ENCODE measurements at regions not wholly inside any gene's neighbourhood (a gene's known extent, or its start where the extent isn't known, plus 50 kb on each side); places are given as distances from the start of the nearest gene placed in this dataset.

DNA sequence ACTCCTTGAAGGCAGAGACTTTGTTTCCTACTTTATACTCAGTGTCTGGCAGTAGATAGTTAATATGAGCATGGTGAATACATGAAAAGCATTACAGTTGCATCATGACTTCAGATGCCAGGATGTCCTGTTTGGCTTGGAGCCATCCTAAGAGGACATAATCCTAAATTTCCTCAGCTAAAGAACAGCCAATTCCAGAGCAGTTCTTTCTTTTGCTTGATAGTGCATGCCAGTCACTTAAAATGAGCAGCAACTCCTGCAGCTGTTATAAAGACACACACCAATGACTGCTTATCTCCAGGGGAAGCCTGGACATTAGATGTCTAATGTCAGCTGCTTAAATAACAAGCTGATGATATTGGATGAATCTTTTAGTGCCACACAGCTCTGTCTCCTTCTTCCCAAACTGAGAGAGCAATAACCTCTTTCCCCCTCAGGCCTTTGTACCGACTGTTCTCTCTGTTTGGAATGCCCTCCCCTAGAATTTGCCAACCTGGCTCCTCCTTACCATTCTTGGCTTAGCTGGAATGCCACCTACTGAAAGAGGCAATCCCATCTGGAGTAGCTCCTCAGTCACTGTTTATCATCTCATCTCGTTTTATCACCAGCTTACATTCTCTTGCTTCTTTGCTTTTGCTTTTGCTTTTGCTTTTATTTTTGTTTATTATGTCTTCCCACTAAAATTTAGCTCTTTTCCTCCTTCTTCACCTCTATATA is 100.8 kb upstream of the USP38 start:
- DNase-seq, result no peak

DNA sequence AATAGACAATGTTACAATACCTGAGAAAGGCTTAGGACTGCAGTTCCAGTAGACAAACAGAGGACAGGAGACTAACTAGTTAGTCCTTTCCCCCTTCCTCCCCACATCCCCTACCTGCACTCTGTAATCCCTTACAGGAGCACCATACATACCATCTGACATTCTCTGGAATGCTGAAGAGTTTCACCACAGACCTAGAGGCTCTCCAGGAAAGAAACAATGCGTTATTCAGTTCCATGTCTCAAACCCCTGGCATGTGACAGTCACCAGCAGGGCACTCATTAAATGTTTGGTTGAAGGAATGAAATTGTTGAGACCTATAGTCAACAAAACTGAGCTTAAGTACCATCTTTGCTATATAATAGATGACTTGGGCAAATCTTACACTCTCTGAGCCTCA is 100.2 kb upstream of the USP38 start:
- DNase-seq, result no peak

DNA sequence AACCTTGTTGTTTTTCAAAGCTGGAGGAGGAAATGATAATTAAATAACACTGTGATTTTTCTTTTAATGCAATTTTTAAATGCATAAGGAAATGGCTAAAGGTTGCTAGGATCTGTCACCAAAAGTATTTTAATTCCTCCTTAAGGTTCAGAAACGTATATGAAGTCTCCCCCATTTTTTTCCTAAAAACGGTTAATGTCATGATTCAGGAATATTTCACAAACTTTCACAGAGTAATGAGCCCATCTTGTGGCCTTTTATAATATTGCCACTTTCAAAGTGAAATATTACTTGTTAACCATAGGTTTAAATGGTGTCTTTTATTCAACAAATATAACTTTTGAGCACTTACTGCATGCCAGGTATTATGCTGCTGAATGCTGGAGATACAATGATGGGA is 99.5 kb upstream of the USP38 start:
- peak; percentile 17 for DNase-seq

DNA sequence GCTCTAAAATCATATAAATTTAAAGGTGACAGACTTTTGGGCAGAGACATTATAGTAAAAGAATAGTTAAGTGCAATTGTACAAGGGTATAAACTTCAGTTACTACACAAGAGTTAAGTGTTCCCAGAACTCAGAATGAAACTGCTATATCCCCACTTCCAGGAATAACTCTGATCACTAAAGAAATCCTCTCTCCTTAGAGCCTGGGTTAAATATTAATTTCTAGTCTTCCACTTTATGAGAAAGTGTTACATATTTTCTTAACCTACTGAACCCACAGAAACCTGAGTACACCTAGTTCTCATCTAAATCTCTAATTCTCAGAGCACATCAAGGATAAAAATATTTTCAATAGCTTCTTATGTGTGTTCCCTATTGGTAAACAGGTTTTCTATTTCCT is 99.1 kb upstream of the USP38 start:
- no peak for DNase-seq

DNA sequence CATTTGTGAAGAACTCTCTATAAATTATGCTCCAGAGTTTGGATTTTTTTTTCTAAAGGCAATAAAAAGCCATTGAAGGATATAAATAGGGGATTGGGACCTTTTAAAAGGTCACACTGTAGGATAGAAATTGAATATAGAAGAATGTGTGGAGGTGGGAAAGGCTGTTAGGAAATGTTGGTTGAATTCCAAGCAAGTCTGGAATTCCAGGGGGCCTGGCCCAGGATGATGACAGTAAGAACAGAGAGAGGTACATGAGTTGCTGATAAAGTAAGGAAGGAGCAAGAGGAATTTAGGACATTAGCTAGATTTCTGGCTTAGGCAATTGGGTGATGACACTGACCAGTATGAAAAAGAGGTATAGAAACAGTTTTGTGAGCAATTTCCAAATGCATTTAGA is 95.4 kb upstream of the USP38 start:
- no peak for DNase-seq

DNA sequence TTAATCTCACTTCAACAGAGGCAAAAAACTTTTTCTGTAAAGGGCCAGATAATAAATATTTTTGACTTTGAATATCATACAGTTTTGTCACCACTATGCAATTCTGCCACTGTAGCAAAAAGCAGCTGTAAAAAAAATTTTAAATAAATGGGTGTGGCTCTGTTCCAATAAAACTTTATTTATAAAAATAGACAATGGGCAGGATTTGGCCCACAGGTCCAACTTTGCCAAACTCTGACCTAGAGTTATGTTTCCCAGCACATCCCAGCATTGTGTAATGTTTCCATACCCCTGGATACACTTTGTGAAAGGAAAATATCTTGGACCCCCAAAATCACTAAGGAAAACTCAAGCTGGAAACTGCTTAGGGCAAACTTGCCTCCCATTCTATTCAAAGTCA is 94.9 kb upstream of the USP38 start:
- DNase-seq, result no peak

DNA sequence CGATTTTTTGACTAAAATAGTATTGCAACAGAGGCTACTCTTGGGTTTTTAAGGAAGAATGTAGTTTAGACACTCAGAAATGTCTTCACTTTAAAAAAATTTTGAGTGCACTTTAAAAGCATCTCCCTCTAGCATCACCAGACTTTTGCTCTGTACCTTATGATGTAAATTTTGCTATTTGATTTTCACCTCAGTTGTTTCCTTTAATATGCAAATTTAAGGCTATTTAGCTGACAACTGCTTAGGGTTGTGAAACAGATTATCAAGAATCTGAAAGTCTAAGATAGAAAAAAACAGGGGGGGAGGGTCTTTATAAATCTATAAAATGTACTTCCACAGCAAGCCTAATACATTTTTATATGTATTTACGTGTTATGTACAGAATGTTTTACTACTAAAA is 92.9 kb upstream of the USP38 start:
- DNase-seq, result no peak

DNA sequence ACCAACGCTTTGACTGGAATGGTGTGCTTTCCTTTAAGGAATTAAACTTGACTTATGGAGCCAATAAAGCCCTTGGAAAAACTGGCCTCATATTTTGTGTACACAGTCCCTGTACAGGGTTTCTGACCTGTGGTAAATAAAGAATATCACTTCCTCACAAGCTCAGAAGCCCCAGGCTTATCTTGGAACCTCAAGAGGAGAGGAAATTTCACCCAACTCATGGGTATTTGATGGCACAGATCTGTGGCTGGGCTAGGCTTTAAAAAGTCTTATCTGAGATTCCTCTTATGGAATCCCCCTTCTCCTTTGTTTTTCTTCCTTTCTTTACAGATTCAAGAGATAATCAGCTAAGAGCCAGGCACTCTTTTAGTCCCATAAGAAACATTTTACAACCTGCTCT is 89.3 kb upstream of the USP38 start:
- DNase-seq, result no peak

DNA sequence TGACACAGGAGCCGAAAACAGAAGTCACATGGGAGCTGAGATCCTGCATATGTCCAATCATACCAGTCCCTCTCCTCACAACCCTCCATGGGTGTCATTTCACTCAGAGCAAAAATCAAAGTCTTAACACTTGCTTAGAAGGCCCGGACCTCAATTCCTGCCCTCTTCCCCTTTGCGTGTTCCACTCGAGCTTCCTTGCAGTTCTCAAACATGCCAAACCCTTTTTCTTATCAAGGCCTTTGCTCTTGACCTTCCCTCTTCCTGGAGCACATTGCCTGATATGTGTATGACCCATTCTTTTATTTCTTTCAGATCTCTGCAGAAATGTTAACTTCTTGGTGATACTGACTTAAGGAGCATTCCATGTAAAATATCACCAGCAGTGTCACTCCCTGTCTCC is 87.0 kb upstream of the USP38 start:
- no peak for DNase-seq

DNA sequence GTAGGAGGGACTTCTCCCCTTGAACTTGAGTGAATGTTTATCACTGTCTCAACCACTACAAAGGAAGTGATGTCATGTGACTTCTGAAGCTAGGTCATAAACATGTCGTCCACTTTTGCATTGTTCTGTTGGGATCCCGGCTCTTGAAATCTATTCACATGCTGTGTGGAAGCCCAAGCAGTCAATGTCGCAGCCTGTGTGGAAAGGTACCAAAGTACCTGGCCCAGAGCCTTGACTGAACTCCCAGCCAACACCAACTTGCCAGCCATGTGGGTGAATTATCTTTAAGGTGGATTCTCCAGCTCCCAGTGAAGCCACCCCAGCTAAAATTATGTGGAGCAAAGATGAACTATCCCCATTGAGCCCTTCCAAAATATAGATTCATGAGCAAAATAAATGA is 85.0 kb upstream of the USP38 start:
- no peak for DNase-seq

DNA sequence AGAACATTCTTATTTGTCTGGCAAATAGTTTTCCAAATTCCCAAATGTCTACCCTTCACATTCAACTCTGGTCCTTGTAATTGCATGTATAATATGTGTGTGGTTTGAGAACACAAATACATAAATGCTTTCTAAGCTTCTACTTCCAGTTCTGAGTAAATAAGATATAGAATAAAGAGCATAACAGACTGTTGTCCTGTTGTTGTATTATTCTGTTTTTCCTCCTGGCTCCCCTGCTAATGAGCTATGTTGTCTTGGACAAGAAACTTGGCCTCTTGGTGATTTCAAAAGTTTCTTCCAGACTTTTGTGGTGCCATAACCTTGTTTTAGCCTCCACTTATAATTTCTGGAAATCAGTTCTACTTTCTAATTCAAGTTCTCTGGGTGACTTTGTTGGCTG is 75.3 kb upstream of the USP38 start:
- DNase-seq, result no peak

DNA sequence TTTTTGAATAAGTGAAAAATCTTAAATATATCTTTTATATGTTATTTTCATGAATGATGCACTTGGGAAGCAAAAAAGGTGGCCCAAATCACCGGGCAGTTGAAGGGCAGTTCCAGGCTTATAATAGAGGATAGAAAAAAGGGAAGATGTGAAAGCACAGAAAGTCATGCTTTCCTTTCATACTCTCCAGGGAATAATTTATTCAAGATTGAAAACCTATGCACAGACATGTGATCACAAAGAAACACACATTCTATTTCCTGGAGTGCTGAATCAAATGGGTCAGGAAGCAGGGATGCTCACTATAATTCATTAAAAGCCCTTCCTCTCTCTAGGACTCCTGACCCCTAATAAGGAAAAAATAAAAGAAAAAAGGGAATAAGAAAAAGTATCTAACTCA is 66.1 kb upstream of the USP38 start:
- no peak for DNase-seq

DNA sequence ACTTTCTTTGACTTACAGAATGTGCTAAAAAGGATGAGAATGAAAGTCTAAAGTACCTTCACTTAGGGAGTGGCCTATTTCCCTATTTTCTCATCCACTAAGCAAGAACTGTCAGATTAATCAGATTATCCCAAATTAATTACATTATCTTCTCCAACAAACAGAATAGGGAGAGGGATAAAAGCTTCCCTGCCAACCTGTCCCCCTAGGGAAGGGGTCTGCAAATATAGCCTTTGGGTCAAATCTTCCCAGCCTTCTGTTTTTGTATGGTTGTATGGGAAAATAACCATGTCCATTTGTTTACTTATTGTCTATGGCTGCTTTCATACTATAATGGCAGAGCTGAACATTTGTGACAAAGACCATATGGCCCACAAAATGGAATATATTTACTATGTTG is 57.1 kb upstream of the USP38 start:
- no peak for DNase-seq

DNA sequence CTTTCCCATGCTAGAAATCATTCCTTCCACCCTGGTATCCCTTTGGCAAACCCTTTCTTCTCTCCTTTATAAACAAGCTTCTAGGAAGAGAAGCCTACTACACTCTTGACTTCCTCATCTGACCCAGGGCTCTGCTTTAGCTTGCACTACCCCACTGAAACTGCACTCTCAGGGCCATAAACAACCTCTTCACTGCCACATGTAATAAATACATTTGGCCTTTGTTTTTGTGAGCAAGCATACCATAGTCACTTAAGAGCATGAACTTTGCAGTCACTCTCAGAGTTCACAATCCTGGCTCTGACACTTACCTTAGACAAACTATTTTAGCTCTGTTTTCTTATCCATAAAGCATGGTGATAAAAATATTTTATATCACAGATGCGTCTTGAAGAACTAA is 50.7 kb upstream of the USP38 start:
- no peak for DNase-seq

Data from hematopoietic multipotent progenitor cell treated with erythropoietin and hydrocortisone succinate and interleukin-3 and kit ligand, for 8 days (in vitro differentiated cells).